ENCODE measurements at regions not wholly inside any gene's neighbourhood (a gene's known extent, or its start where the extent isn't known, plus 50 kb on each side); places are given as distances from the start of the nearest gene placed in this dataset.

DNA sequence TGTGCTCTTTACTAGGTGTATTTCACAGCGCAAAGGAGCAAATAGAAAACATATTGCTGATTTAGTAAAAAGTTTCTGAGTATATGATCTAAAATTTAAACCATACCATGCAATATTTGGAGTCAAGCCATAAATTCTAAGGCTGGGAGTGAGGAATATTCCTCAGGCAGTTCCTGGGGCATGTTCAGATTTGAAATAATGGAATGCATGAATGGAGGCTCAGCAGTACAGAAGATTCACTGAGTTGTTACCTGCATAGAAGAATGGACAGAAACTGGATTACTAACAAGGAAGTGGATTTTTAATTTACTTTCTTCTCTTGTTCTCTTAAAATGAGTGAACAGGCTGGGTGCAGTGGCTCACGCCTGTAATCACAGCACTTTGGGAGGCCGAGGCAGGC is 441.0 kb upstream of the MAP2 start:
- TF ChIP-seq, protein P1, sequence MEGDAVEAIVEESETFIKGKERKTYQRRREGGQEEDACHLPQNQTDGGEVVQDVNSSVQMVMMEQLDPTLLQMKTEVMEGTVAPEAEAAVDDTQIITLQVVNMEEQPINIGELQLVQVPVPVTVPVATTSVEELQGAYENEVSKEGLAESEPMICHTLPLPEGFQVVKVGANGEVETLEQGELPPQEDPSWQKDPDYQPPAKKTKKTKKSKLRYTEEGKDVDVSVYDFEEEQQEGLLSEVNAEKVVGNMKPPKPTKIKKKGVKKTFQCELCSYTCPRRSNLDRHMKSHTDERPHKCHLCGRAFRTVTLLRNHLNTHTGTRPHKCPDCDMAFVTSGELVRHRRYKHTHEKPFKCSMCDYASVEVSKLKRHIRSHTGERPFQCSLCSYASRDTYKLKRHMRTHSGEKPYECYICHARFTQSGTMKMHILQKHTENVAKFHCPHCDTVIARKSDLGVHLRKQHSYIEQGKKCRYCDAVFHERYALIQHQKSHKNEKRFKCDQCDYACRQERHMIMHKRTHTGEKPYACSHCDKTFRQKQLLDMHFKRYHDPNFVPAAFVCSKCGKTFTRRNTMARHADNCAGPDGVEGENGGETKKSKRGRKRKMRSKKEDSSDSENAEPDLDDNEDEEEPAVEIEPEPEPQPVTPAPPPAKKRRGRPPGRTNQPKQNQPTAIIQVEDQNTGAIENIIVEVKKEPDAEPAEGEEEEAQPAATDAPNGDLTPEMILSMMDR (conservative IDR thresholded peaks at IDR 0.05; ENCODE audit: low read length): no peak
- TF ChIP-seq EZH2phosphoT487 (IDR thresholded peaks at IDR 0.05; ENCODE audit: borderline replicate concordance): no peak

Measured in Loucy (cell line).